K562 (cell line): ENCODE measurements at regions not wholly inside any gene's neighbourhood (a gene's known extent, or its start where the extent isn't known, plus 50 kb on each side); places are given as distances from the start of the nearest gene placed in this dataset.

ENCODE experiments used
- ATAC-seq: fragments of 200-7000 bp; cut with Tn5 transposase; 3 replicates; pipeline ENCODE4 v1.9.1; 2020; ENCODE audit warnings: moderate library complexity
- BruUV-seq: library from RNA; stranded (reverse); fragments of 400-500 nt; replicated peaks from 2 replicates; lab custom pipeline; 2021; lab: Mats Ljungman, UMichigan
- CTCF ChIA-PET: fragments of 300-600 bp; formaldehyde crosslinking; extraction: SDS; loops from one replicate; lab custom pipeline; 2021; ENCODE audit warnings: low intra/inter-chr PET ratio; lab: Yijun Ruan, JAX
- POLR2A ChIA-PET: fragments of 300-600, 350-650 bp; sonication (Branson Sonifier 250); formaldehyde crosslinking; extraction: SDS; loops from one replicate; lab custom pipeline; 2021; ENCODE audit warnings: antibody characterized with exemption, inconsistent platforms; lab: Yijun Ruan, JAX
- DNase-seq, 4 experiments: peaks; one replicate each; pipeline versions ENCODE4 v3.0.0 to v3.0.0-alpha.2; 2011 to 2018; ENCODE audit warnings: low spot score in 3 of 4, mixed read lengths in 3 of 4; ENCODE audit errors: extremely low read depth in 1 of 4
- FAIRE-seq: peaks from 2 replicates; lab custom pipeline; 2011; peaks lifted over from hg19 to GRCh38; lab: Jason Lieb, UNC
- H2AFZ ChIP-seq: 2 replicates; pipeline ENCODE4 v1.6.0; 2011; ENCODE audit warnings: low read depth, low read length, control low read depth, inconsistent platforms
- H3K27ac ChIP-seq: fragments of 200-600 bp; 3 replicates; pipeline ENCODE4 v1.8.0; 2011; ENCODE audit warnings: low read depth, mild to moderate bottlenecking, control low read depth, inconsistent platforms, low read length, moderate library complexity, mixed read lengths; ENCODE audit errors: extremely low read depth
- H3K27me3 ChIP-seq, 2 experiments: fragments of 300-600 bp in 1 of 2; 2 replicates in 1 of 2; 3 replicates in 1 of 2; pipeline versions ENCODE4 v1.6.0 to v1.8.0; 2011; ENCODE audit warnings: inconsistent platforms in 2 of 2, low read length in 2 of 2, mild to moderate bottlenecking in 1 of 2, mixed read lengths in 1 of 2, moderate library complexity in 1 of 2; ENCODE audit not compliant: control insufficient read depth in 2 of 2, insufficient read depth in 2 of 2
- H3K36me3 ChIP-seq: fragments of 300-600 bp; 3 replicates; pipeline ENCODE4 v1.8.0; 2011; ENCODE audit warnings: mild to moderate bottlenecking, low read length, inconsistent platforms; ENCODE audit not compliant: control insufficient read depth, insufficient read depth
- H3K4me1 ChIP-seq, 2 experiments: fragments of 200-600 bp in 1 of 2; replicated peaks in 1 of 2; 2 replicates in 1 of 2; 3 replicates in 1 of 2; pipeline versions ENCODE4 v1.5.1 to v1.8.0; 2011; ENCODE audit warnings: inconsistent platforms in 2 of 2, low read length in 2 of 2, mild to moderate bottlenecking in 1 of 2, mixed read lengths in 1 of 2, moderate library complexity in 1 of 2; ENCODE audit not compliant: control insufficient read depth in 2 of 2, insufficient read depth in 2 of 2
- H3K4me2 ChIP-seq: 2 replicates; pipeline ENCODE4 v1.6.1; 2011; ENCODE audit warnings: low read length, control low read depth, inconsistent platforms, mixed read lengths; ENCODE audit not compliant: insufficient read depth
- H3K4me3 ChIP-seq: fragments of 200-600 bp; sonication (generic), shearing (Covaris generic); 2 replicates; pipeline ENCODE4 v1.5.1; 2016; ENCODE audit warnings: control low read depth, inconsistent platforms
- H3K79me2 ChIP-seq: fragments of 200-600 bp; 3 replicates; pipeline ENCODE4 v1.8.0; 2011; ENCODE audit warnings: low read length, inconsistent platforms; ENCODE audit not compliant: control insufficient read depth, insufficient read depth
- H3K9ac ChIP-seq, 2 experiments: 2 replicates each; pipeline versions ENCODE4 v1.6.0 to v1.6.1; 2011; ENCODE audit warnings: low read depth in 2 of 2, low read length in 2 of 2, control low read depth in 1 of 2, inconsistent platforms in 1 of 2, mild to moderate bottlenecking in 1 of 2, mixed read lengths in 1 of 2; ENCODE audit not compliant: insufficient read depth in 1 of 2
- H3K9me1 ChIP-seq: one replicate; pipeline ENCODE4 v1.6.0; 2011; ENCODE audit warnings: inconsistent platforms, mild to moderate bottlenecking, low read length, moderate library complexity; ENCODE audit not compliant: control insufficient read depth, insufficient read depth
- H3K9me3 ChIP-seq: replicated peaks from 2 replicates; pipeline ENCODE4 v1.5.1; 2011; ENCODE audit warnings: low read depth, low read length, inconsistent platforms; ENCODE audit not compliant: control insufficient read depth, insufficient read depth
- H4K20me1 ChIP-seq: replicated peaks from 2 replicates; pipeline ENCODE4 v1.6.1; 2011; ENCODE audit warnings: low read length, inconsistent platforms, mixed read lengths; ENCODE audit not compliant: control insufficient read depth, insufficient read depth
- DLX4 ChIP-seq: fragments of 250-450 bp; sonication (Bioruptor Pico); IDR thresholded peaks from 2 replicates; pipeline ENCODE4 v1.6.1; 2021; ENCODE audit warnings: mild to moderate bottlenecking
- FOS ChIP-seq: IDR thresholded peaks from 3 replicates; pipeline ENCODE4 v1.6.1; 2011; ENCODE audit not compliant: insufficient read length; ENCODE audit errors: extremely low read depth
- FOXM1 ChIP-seq, 2 experiments: fragments of 450-650 bp in 1 of 2; sonication (generic) in 1 of 2; formaldehyde crosslinking in 1 of 2; IDR thresholded peaks; 2 replicates each; pipeline versions ENCODE4 v1.6.1 to v1.9.0; 2017 to 2022; ENCODE audit warnings: low read depth in 2 of 2, mild to moderate bottlenecking in 2 of 2, missing genetic modification reagents in 1 of 2, moderate library complexity in 1 of 2
- IRF9 ChIP-seq: fragments of 450-650 bp; IDR thresholded peaks from 2 replicates; pipeline ENCODE4 v1.6.1; 2016; ENCODE audit warnings: missing biosample characterization, missing genetic modification characterization
- LARP7 ChIP-seq: fragments of 450-650 bp; IDR thresholded peaks from 2 replicates; pipeline ENCODE4 v1.6.1; 2016
- MCM2 ChIP-seq: fragments of 450-650 bp; IDR thresholded peaks from 2 replicates; pipeline ENCODE4 v1.6.1; 2017; ENCODE audit warnings: low read depth, mild to moderate bottlenecking
- MED1 ChIP-seq: sonication (generic); formaldehyde crosslinking; IDR thresholded peaks from 2 replicates; pipeline ENCODE4 v1.8.1; 2023; ENCODE audit warnings: missing genetic modification reagents, borderline replicate concordance
- NR2C2 ChIP-seq, 2 experiments: fragments of 200-800 bp in 1 of 2; sonication (Bioruptor generic) in 1 of 2; sonication (generic) in 1 of 2; formaldehyde crosslinking in 1 of 2; IDR thresholded peaks; 2 replicates each; pipeline versions ENCODE4 v1.6.1 to v1.8.0; 2016 to 2022; ENCODE audit warnings: mild to moderate bottlenecking in 1 of 2, missing compliant biosample characterization in 1 of 2, missing genetic modification characterization in 1 of 2, missing genetic modification reagents in 1 of 2
- SAFB ChIP-seq: fragments of 200-400 bp; formaldehyde crosslinking; IDR thresholded peaks from 2 replicates; pipeline ENCODE4 v1.6.1; 2017; ENCODE audit warnings: low read depth, low read length, borderline replicate concordance
- ZNF436 ChIP-seq: fragments of 250-450, 450-650 bp; sonication (Bioruptor Pico); formaldehyde crosslinking; IDR thresholded peaks from 2 replicates; pipeline ENCODE4 v1.7.0; 2020; ENCODE audit warnings: mild to moderate bottlenecking
- ZNF507 ChIP-seq: conservative IDR thresholded peaks from 2 replicates; pipeline ENCODE4 v1.6.1; 2017; ENCODE audit warnings: missing genetic modification characterization, missing compliant biosample characterization
- ZNF644 ChIP-seq: fragments of 200-800 bp; sonication (Bioruptor generic); IDR thresholded peaks from 2 replicates; pipeline ENCODE4 v1.6.1; 2016; ENCODE audit warnings: low read depth, missing genetic modification characterization, missing compliant biosample characterization
- ZNF717 ChIP-seq: fragments of 250-450 bp; sonication (Bioruptor Pico); IDR thresholded peaks from 2 replicates; pipeline ENCODE4 v1.5.0; 2021
- WGBS: fragments of 100-300 bp; shearing (Covaris generic); methylation state at CpG from one replicate; pipeline ENCODE4 v1.1.6; 2016; ENCODE audit warnings: low coverage, mixed read lengths; ENCODE audit not compliant: insufficient coverage; ENCODE audit errors: missing lambda C conversion rate; 5-methylcytosine and 5-hydroxymethylcytosine counted together
- in situ Hi-C: fragments of 300-500 bp; cut with MboI; formaldehyde crosslinking; loops from 4 replicates; pipeline ENCODE4 v1.15.0; 2018; ENCODE audit warnings: inconsistent platforms, mixed read lengths
- intact Hi-C: fragments of 100-400 bp; cut with micrococcal nuclease; formaldehyde crosslinking; loops from 2 replicates; pipeline ENCODE4 v1.14.2; 2022

GRCh38 chr10:3258394-3258793 lies 85.8 kb upstream of the PITRM1 start:
- no peak overlapping the region for H3K4me2 ChIP-seq
- 0% methylated on average over 7 of the region's 7 CpGs for whole genome bisulfite sequencing
- H3K4me1 ChIP-seq, result no peaks in the 10 kb centered on the region; a peak in 1 of 5 replicates
- no peak for FAIRE-seq
- ChIA-PET CTCF (no interaction called here), POLR2A (interaction anchor here (0.7 kb wide), 2 partner anchors 154 to 1346 kb away, joined by 3 read pairs; no protein-coding TSS in a partner anchor)
- H3K9ac ChIP-seq, result no peak overlapping the region
- no peak overlapping the region for H3K4me3 ChIP-seq
- intact Hi-C loops, result no loop called here
- BruUV-seq, result no TSS peak
- H4K20me1 ChIP-seq, result no peaks in the 10 kb centered on the region
- DNase-seq, result no peak
- H3K79me2 ChIP-seq, result no peaks in the 10 kb centered on the region
- in situ Hi-C loops, result no loop called here
- H3K27me3 ChIP-seq, result peaks cover 33 to 57% of the 10 kb centered on the region in 2 experiments
- no peak overlapping the region for H3K27ac ChIP-seq
- H3K36me3 ChIP-seq, result no peaks in the 10 kb centered on the region
- no peaks in the 10 kb centered on the region for H3K9me3 ChIP-seq
- H2AFZ ChIP-seq, result no peak overlapping the region
- ATAC-seq, result no peak
- no peaks in the 10 kb centered on the region for H3K9me1 ChIP-seq
- TF ChIP-seq LARP7 (no peak), ZNF436 (CRISPR knock-in tag) (no peak), ZNF507 (tag) (no peak), MED1 (CRISPR knock-in tag) (no peak), DLX4 (CRISPR knock-in tag) (no peak), NR2C2 (CRISPR knock-in tag; IDR thresholded peaks at IDR 0.05) (no peak), NR2C2 (tag; IDR thresholded peaks at IDR 0.05) (no peak), ZNF717 (no peak), SAFB (no peak), FOS (no peak), ZNF644 (tag) (no peak), IRF9 (tag) (no peak), MCM2 (no peak), FOXM1 (IDR thresholded peaks at IDR 0.05; ENCODE audit: low read depth) (no peak), FOXM1 (CRISPR knock-in tag; IDR thresholded peaks at IDR 0.05; ENCODE audit: low read depth) (no peak)
